ENCODE measurements at regions not wholly inside any gene's neighbourhood (a gene's known extent, or its start where the extent isn't known, plus 50 kb on each side); places are given as distances from the start of the nearest gene placed in this dataset.

DNA sequence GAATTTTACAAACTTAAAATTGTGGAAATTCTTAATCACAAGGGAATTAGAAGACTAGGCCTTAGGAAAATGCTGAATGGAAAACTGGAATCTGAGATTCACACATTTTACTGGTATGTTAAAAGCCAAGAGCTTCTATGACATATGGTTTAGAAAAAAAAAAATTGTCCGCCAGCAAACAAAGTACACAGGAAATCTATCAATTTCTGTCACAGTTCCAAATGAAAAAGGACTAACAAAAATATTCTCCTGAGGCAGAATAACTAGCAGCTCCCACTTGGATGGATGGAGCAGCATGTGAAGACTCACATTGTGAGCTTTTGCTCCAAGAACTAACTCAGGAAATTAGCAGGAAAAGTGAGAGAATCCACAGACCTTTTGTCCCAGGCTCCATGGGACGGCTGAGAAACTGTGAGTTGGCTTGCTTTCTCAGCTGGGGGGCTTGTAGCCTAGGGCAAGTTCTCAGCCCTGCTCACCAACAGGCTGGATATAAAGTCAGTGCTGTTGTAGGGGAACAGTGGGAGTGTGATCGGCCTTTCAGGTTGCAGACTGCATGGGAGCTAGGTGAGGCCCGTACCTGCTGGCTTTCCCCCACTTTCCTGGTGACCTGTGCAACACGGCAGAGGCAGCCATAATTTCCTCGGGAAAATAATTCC is 731.1 kb upstream of the SGO1 start:
- TF ChIP-seq, protein P1, sequence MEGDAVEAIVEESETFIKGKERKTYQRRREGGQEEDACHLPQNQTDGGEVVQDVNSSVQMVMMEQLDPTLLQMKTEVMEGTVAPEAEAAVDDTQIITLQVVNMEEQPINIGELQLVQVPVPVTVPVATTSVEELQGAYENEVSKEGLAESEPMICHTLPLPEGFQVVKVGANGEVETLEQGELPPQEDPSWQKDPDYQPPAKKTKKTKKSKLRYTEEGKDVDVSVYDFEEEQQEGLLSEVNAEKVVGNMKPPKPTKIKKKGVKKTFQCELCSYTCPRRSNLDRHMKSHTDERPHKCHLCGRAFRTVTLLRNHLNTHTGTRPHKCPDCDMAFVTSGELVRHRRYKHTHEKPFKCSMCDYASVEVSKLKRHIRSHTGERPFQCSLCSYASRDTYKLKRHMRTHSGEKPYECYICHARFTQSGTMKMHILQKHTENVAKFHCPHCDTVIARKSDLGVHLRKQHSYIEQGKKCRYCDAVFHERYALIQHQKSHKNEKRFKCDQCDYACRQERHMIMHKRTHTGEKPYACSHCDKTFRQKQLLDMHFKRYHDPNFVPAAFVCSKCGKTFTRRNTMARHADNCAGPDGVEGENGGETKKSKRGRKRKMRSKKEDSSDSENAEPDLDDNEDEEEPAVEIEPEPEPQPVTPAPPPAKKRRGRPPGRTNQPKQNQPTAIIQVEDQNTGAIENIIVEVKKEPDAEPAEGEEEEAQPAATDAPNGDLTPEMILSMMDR (IDR thresholded peaks at IDR 0.05) = no peak
- TF ChIP-seq POLR2AphosphoS5 (IDR thresholded peaks at IDR 0.05) = no peak
- TF ChIP-seq POLR2A (IDR thresholded peaks at IDR 0.05) = no peak
